ENCODE measurements at regions not wholly inside any gene's neighbourhood (a gene's known extent, or its start where the extent isn't known, plus 50 kb on each side); places are given as distances from the start of the nearest gene placed in this dataset.

DNA sequence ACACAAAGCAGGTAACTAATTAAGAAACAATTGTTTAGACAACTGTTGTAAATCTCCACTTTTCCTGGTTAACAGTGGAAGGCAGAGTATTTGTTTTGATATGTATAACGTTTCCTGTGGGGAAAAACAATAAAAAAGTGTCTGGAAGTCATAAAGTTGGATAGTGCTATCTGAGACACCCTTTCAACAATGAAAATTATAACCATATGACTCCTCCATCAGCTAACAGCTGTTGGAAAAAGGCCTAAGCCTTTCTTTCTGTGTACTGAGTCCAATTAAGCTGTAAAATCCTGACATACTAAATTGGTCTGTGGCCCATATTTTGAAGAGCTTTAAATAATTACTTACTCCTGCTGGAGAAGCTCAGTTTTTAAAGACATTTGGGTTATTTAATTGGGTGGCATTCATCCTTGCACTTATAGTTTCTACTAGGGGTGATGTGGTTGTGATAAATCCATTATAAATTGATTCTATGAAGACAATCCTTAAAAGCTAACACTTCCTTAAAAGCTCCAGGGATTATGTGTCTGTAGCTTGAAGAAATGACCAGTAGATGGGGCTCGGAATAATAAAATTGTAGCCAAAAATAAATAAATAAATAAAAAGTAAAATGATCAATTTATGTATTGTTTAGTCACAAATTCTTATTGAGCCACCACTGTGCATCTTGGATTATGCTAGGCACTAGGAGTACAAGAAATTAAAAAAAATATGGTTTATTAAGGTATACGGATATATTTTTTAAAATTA, 698.1 kb upstream of the NXPH2 start:
- TF ChIP-seq, protein P1, sequence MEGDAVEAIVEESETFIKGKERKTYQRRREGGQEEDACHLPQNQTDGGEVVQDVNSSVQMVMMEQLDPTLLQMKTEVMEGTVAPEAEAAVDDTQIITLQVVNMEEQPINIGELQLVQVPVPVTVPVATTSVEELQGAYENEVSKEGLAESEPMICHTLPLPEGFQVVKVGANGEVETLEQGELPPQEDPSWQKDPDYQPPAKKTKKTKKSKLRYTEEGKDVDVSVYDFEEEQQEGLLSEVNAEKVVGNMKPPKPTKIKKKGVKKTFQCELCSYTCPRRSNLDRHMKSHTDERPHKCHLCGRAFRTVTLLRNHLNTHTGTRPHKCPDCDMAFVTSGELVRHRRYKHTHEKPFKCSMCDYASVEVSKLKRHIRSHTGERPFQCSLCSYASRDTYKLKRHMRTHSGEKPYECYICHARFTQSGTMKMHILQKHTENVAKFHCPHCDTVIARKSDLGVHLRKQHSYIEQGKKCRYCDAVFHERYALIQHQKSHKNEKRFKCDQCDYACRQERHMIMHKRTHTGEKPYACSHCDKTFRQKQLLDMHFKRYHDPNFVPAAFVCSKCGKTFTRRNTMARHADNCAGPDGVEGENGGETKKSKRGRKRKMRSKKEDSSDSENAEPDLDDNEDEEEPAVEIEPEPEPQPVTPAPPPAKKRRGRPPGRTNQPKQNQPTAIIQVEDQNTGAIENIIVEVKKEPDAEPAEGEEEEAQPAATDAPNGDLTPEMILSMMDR (IDR thresholded peaks at IDR 0.05), result no peak
- TF ChIP-seq POLR2A (IDR thresholded peaks at IDR 0.05) (no peak), EP300 (IDR thresholded peaks at IDR 0.05) (no peak)

All from upper lobe of left lung (tissue), 4 donors.